Stomach (tissue), 8 donors: ENCODE measurements at regions not wholly inside any gene's neighbourhood (a gene's known extent, or its start where the extent isn't known, plus 50 kb on each side); places are given as distances from the start of the nearest gene placed in this dataset.

Experiments used
- DNase-seq, 2 donors: peaks; one replicate each; pipeline versions ENCODE4 v3.0.0 to v3.0.0-alpha.2; 2013 to 2019
- H3K27ac ChIP-seq, 5 donors: fragments of 200-600 bp in 4 of 5; sonication (generic) in 4 of 5; one replicate each; pipeline ENCODE4 v1.5.1; 2013 to 2019; ENCODE audit warnings: mild to moderate bottlenecking in 1 of 5, moderate library complexity in 1 of 5
- H3K27me3 ChIP-seq, 3 donors: fragments of 200-600 bp; sonication (generic); one replicate each; pipeline ENCODE4 v1.5.1; 2017 to 2019; ENCODE audit warnings: mixed run types in 1 of 3
- H3K36me3 ChIP-seq, 4 donors: fragments of 200-600 bp; sonication (generic); 1 replicate in 3 of 4; 2 replicates in 1 of 4; pipeline ENCODE4 v1.5.1; 2016 to 2019
- H3K4me1 ChIP-seq, 4 donors: fragments of 200-600 bp; sonication (generic); one replicate each; pipeline ENCODE4 v1.5.1; 2016 to 2019
- H3K4me3 ChIP-seq, 4 donors: fragments of 200-600 bp; sonication (generic) in 3 of 4; one replicate each; pipeline ENCODE4 v1.5.1; 2016 to 2019; ENCODE audit warnings: mild to moderate bottlenecking in 1 of 4
- H3K9me3 ChIP-seq, 4 donors: fragments of 200-600 bp; sonication (generic); one replicate each; pipeline ENCODE4 v1.5.1; 2016 to 2019
- EP300 ChIP-seq: sonication (generic); formaldehyde crosslinking; IDR thresholded peaks from one replicate; pipeline ENCODE4 v1.6.1; 2017; ENCODE audit warnings: antibody characterized with exemption
- POLR2A ChIP-seq, 4 donors: fragments of 450-650 bp; IDR thresholded peaks; one replicate each; pipeline ENCODE4 v1.6.1; 2016; ENCODE audit warnings: antibody characterized with exemption in 4 of 4, control low read depth in 2 of 4, mild to moderate bottlenecking in 1 of 4, moderate library complexity in 1 of 4
- POLR2AphosphoS5 ChIP-seq, 3 donors: sonication (generic); formaldehyde crosslinking; IDR thresholded peaks; one replicate each; pipeline ENCODE4 v1.6.1; 2016; ENCODE audit warnings: antibody characterized with exemption in 3 of 3
- WGBS, 5 donors: extraction: QIAGEN DNeasy Blood & Tissue Kit in 3 of 5; methylation state at CpG; one replicate each; pipeline versions ENCODE4 v1.1.5 to v1.1.7; 2013 to 2018; 5-methylcytosine and 5-hydroxymethylcytosine counted together
- intact Hi-C: fragments of 100-400 bp; cut with DNase I; formaldehyde crosslinking; loops from one replicate; pipeline ENCODE4 v1.15.1; 2023; ENCODE audit warnings: low total_unique reads
- TF ChIP-seq, protein P1 (sequence below), 7 experiments: fragments of 450-650 bp in 4 of 7; fragments of 200-600 bp in 3 of 7; sonication (generic) in 3 of 7; IDR thresholded peaks; one replicate each; pipeline ENCODE4 v1.5.1; 2016 to 2019; ENCODE audit warnings: antibody characterized with exemption in 7 of 7, control low read depth in 2 of 7, mild to moderate bottlenecking in 1 of 7
- donor health status: healthy with polysubstance abuse.
- donor health status: Bipolar disorder and iron deficiency.
- donor health status: healthy.

DNA sequence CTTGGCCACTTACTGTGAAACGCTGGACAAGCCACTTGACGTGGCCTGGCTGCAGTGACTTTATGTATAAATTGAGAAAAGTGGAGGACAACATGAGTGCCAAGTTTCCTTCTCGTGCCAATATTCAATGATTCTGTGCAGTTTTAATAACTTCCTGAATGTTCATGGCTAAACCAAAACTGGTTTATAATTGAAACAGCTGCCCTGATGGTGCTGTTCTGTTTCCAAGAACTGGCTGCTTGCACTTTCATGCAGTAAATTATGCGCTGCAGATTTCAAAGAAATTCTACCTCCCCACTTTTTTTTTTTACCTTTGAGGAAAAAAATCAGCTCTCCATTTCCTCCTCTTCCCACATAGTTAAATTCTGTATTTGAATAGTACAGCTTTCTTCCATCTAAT lies 205.2 kb upstream of the CASK start:
- Histone ChIP-seq H3K27me3 (no peaks in the 10 kb centered on the region), H3K9me3 (no peaks in the 10 kb centered on the region), H3K4me3 (no peak overlapping the region), H3K36me3 (no peaks in the 10 kb centered on the region), H3K27ac (no peak overlapping the region), H3K4me1 (no peaks in the 10 kb centered on the region)
- 62 to 75% (median 71%) methylated on average over 4 of the region's 4 CpGs for WGBS, 5 donors
- intact Hi-C loops: no loop called here
- no peak for DNase-seq
- TF ChIP-seq EP300: no peak
- TF ChIP-seq POLR2A (IDR thresholded peaks at IDR 0.05): no peak
- no peak for TF ChIP-seq POLR2AphosphoS5 (IDR thresholded peaks at IDR 0.05)
- TF ChIP-seq, protein P1, sequence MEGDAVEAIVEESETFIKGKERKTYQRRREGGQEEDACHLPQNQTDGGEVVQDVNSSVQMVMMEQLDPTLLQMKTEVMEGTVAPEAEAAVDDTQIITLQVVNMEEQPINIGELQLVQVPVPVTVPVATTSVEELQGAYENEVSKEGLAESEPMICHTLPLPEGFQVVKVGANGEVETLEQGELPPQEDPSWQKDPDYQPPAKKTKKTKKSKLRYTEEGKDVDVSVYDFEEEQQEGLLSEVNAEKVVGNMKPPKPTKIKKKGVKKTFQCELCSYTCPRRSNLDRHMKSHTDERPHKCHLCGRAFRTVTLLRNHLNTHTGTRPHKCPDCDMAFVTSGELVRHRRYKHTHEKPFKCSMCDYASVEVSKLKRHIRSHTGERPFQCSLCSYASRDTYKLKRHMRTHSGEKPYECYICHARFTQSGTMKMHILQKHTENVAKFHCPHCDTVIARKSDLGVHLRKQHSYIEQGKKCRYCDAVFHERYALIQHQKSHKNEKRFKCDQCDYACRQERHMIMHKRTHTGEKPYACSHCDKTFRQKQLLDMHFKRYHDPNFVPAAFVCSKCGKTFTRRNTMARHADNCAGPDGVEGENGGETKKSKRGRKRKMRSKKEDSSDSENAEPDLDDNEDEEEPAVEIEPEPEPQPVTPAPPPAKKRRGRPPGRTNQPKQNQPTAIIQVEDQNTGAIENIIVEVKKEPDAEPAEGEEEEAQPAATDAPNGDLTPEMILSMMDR (IDR thresholded peaks at IDR 0.05): no peak

DNA sequence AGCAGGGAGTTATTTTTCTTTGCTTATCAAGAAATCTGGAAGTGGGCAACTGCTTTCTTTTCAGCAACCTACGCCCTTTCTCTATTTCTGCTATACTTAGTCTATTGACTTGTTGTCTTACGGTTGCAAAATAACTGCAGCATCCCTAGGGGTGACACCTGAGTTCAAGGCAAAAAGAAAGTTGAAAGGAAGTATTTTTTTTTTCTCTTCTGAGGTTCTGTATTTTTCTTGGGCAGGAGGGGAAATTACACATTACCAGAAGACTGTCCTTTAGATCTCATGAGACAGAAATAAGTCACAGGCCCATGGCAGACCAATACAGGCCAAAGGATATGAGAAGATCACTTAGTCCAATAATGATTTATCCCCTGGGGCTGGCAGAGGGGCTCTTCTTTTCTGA lies 204.7 kb upstream of the CASK start:
- 78 to 87% (median 80%) methylated on average over 2 of the region's 2 CpGs for WGBS, 5 donors
- intact Hi-C loops: no loop called here
- no peaks in the 10 kb centered on the region for H3K27me3 ChIP-seq
- no peaks in the 10 kb centered on the region for H3K9me3 ChIP-seq
- TF ChIP-seq EP300 (no peak), POLR2AphosphoS5 (IDR thresholded peaks at IDR 0.05) (no peak), POLR2A (IDR thresholded peaks at IDR 0.05) (no peak)
- TF ChIP-seq, protein P1 (IDR thresholded peaks at IDR 0.05): no peak
- H3K36me3 ChIP-seq: no peaks in the 10 kb centered on the region
- H3K27ac ChIP-seq: no peak overlapping the region
- no peak for DNase-seq
- H3K4me1 ChIP-seq: no peaks in the 10 kb centered on the region
- no peak overlapping the region for H3K4me3 ChIP-seq

DNA sequence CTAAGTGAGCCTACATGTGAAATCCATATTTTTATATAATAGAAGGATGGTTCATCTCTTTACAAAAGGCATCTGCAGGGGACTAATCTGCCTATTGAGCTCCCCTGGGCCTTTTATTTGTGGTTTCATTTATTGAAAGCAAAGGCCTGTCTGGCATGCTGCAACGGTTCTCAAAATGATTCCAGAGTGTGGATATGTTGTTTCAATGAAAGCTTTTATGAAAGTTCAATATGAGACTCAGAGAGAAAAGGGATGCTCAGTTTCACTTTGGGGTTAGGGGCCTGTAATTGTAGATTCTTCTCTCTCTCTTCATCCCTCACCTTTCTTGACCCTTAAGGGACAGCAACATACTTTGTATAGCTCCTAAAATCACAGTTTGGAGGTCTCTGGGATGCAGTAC lies 204.2 kb upstream of the CASK start:
- intact Hi-C loops: no loop called here

DNA sequence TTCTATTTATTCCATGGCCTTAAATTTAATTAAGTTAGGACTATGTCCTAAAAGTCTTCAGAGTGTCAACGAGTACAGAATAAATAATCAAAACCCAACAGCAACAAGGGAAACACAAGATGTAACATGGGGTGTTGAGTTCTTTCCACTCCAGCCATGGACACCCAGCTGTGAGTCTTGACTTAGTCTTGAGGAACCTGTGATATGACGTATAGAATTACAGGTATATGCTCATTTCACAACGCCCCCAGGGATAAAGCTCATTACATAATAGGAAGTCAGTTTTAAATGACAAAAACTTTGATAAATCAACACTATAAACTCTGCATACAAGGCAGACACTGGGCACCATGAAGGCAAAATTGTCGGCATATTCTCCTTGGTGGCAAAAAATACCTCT lies 200.0 kb upstream of the CASK start:
- intact Hi-C loops: no loop called here
- Histone ChIP-seq H3K27me3 (no peaks in the 10 kb centered on the region), H3K36me3 (no peaks in the 10 kb centered on the region), H3K9me3 (no peaks in the 10 kb centered on the region), H3K27ac (no peak overlapping the region), H3K4me3 (no peak overlapping the region), H3K4me1 (no peaks in the 10 kb centered on the region)
- 73 to 92% (median 85%) methylated on average over 4 of the region's 4 CpGs for WGBS, 5 donors
- no peak for TF ChIP-seq POLR2A (IDR thresholded peaks at IDR 0.05)
- TF ChIP-seq, protein P1 (IDR thresholded peaks at IDR 0.05): no peak
- no peak for TF ChIP-seq EP300
- no peak for TF ChIP-seq POLR2AphosphoS5 (IDR thresholded peaks at IDR 0.05)
- no peak for DNase-seq

More for the DNA sequence above, 204.2 kb upstream of the CASK start:
- Histone ChIP-seq H3K4me3 (no peak overlapping the region), H3K4me1 (no peaks in the 10 kb centered on the region), H3K27me3 (no peaks in the 10 kb centered on the region), H3K27ac (no peak overlapping the region), H3K9me3 (no peaks in the 10 kb centered on the region), H3K36me3 (no peaks in the 10 kb centered on the region)
- WGBS, 5 donors: 34 to 50% (median 47%) methylated on average over 1 of the region's 1 CpG
- DNase-seq: no peak
- TF ChIP-seq, protein P1 (IDR thresholded peaks at IDR 0.05): no peak
- TF ChIP-seq EP300 (no peak), POLR2A (IDR thresholded peaks at IDR 0.05) (no peak), POLR2AphosphoS5 (IDR thresholded peaks at IDR 0.05) (no peak)
